ENCODE measurements at regions not wholly inside any gene's neighbourhood (a gene's known extent, or its start where the extent isn't known, plus 50 kb on each side); places are given as distances from the start of the nearest gene placed in this dataset.
A peak's percentile ranks its signal among the peaks of the same experiment; 100 is the strongest.

DNA sequence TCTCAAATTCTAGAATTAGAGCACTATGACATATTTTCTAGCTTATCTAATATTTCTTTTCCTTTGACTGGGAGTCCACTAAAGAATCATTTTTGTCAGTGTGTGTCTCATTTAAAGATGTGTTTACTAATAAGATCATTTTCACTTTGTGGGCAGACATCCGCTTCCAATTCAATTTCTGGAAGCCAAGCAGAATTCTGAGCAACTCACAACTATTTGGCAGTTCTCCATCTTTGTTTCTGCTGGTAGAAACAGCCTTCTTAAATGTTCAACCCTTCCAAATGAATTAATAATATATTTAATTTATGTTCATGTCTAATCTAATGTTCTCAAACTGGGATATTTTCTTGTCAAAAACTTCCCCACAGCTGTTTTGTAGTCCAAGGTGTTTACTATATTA is 411.8 kb downstream of the KCTD12 start:
- DNase-seq (ENCODE audit: low read depth in 1 of 2, low spot score in 1 of 2): no peak
- no peak overlapping the region for H3K4me3 ChIP-seq (replicated peaks; ENCODE audit: insufficient read depth, low read length)
- TF ChIP-seq POLR2AphosphoS5 (IDR thresholded peaks at IDR 0.05; ENCODE audit: low read depth) (no peak), GABPA (IDR thresholded peaks at IDR 0.05; ENCODE audit: low read depth) (no peak), SPI1 (IDR thresholded peaks at IDR 0.05; ENCODE audit: borderline replicate concordance, low read depth) (no peak)
- TF ChIP-seq, protein P1, sequence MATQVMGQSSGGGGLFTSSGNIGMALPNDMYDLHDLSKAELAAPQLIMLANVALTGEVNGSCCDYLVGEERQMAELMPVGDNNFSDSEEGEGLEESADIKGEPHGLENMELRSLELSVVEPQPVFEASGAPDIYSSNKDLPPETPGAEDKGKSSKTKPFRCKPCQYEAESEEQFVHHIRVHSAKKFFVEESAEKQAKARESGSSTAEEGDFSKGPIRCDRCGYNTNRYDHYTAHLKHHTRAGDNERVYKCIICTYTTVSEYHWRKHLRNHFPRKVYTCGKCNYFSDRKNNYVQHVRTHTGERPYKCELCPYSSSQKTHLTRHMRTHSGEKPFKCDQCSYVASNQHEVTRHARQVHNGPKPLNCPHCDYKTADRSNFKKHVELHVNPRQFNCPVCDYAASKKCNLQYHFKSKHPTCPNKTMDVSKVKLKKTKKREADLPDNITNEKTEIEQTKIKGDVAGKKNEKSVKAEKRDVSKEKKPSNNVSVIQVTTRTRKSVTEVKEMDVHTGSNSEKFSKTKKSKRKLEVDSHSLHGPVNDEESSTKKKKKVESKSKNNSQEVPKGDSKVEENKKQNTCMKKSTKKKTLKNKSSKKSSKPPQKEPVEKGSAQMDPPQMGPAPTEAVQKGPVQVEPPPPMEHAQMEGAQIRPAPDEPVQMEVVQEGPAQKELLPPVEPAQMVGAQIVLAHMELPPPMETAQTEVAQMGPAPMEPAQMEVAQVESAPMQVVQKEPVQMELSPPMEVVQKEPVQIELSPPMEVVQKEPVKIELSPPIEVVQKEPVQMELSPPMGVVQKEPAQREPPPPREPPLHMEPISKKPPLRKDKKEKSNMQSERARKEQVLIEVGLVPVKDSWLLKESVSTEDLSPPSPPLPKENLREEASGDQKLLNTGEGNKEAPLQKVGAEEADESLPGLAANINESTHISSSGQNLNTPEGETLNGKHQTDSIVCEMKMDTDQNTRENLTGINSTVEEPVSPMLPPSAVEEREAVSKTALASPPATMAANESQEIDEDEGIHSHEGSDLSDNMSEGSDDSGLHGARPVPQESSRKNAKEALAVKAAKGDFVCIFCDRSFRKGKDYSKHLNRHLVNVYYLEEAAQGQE (IDR thresholded peaks at IDR 0.05; ENCODE audit: insufficient replicate concordance, low read depth): no peak
- TF ChIP-seq, protein P2, sequence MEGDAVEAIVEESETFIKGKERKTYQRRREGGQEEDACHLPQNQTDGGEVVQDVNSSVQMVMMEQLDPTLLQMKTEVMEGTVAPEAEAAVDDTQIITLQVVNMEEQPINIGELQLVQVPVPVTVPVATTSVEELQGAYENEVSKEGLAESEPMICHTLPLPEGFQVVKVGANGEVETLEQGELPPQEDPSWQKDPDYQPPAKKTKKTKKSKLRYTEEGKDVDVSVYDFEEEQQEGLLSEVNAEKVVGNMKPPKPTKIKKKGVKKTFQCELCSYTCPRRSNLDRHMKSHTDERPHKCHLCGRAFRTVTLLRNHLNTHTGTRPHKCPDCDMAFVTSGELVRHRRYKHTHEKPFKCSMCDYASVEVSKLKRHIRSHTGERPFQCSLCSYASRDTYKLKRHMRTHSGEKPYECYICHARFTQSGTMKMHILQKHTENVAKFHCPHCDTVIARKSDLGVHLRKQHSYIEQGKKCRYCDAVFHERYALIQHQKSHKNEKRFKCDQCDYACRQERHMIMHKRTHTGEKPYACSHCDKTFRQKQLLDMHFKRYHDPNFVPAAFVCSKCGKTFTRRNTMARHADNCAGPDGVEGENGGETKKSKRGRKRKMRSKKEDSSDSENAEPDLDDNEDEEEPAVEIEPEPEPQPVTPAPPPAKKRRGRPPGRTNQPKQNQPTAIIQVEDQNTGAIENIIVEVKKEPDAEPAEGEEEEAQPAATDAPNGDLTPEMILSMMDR (IDR thresholded peaks at IDR 0.05; ENCODE audit: insufficient read depth, low read length): no peak
- H3K27ac ChIP-seq (replicated peaks): no peak overlapping the region
- peaks cover 2% of the 10 kb centered on the region for H3K27me3 ChIP-seq (ENCODE audit: insufficient read depth, poor library complexity, severe bottlenecking)

DNA sequence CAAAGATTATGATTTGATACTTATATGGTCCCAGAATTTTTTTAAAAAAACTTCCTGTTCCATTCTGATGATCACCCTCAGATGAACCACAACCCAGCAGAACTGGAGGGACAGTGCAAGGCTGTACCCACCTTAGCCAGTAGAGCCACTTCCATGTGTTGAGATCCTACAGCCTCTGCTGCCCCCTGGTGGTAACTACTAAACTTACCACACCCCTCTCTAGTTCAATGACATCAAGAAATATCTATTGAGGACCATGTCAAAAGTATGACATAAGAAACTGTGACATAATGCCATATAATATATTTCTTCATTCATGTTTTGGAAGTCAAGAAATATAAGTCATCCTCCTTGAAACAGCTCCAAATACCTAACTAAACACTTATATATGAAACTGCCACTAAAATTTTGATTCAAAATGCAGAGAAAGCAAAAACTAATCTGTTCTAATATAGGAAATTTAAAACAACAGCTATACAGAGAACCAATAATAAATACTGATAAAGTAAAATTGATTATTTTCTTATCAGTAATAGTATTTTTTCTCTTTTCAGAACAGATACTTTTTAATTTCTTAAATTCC is 412.6 kb downstream of the KCTD12 start:
- peak; percentile 52 to 83 for DNase-seq (ENCODE audit: low read depth in 1 of 2, low spot score in 1 of 2)
- Histone ChIP-seq H3K4me3 (replicated peaks; ENCODE audit: insufficient read depth, low read length) (no peak overlapping the region), H3K27ac (replicated peaks) (no peak overlapping the region), H3K27me3 (ENCODE audit: insufficient read depth, poor library complexity, severe bottlenecking) (peaks cover 2% of the 10 kb centered on the region)
- no peak for TF ChIP-seq POLR2AphosphoS5 (IDR thresholded peaks at IDR 0.05; ENCODE audit: low read depth)
- TF ChIP-seq, protein P2 (IDR thresholded peaks at IDR 0.05; ENCODE audit: insufficient read depth, low read length): peak; percentile 54

DNA sequence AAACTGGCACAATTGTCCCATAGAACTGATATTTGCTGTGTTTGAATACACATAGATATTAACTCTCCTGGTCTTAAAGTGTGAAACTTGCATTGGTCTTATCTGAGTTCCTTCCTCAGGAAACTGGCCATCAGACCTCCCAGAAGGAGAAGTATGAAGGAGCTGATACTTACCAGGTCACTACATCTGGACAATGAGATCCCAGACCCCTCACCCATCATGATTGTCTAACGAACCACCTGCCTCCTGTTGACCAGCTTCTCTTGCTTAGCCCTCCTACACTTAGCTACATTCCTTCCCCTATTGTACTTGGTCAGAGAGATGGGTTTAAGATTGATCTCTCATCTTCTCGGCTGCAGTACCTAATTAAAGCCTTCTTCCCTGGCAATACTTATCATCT is 413.3 kb downstream of the KCTD12 start:
- Histone ChIP-seq H3K4me3 (replicated peaks; ENCODE audit: insufficient read depth, low read length) (no peak overlapping the region), H3K27ac (replicated peaks) (no peak overlapping the region), H3K27me3 (ENCODE audit: insufficient read depth, poor library complexity, severe bottlenecking) (peaks cover 2% of the 10 kb centered on the region)
- TF ChIP-seq POLR2AphosphoS5 (IDR thresholded peaks at IDR 0.05; ENCODE audit: low read depth): no peak
- DNase-seq (ENCODE audit: low read depth in 1 of 2, low spot score in 1 of 2): no peak

DNA sequence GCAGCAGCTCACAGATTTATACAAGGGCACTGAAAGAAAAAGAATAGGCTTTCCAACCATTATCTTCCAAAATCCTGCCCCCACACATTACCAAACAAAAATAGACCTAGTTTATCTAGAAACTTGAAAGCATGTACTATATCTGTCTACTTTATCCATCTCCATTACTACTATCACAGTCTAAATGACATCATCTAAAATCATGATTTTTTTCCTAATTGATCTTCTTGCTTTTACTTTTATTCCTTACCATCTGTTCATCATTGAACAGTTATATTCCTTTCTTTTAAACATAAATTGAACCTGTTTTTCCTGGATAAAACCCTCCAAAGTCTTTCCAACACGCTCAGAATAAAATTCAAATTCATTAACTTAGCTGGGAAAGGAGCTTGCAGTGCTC is 414.7 kb downstream of the KCTD12 start:
- Histone ChIP-seq H3K27ac (replicated peaks) (no peak overlapping the region), H3K27me3 (ENCODE audit: insufficient read depth, poor library complexity, severe bottlenecking) (peaks cover 2% of the 10 kb centered on the region), H3K4me3 (replicated peaks; ENCODE audit: insufficient read depth, low read length) (no peak overlapping the region)
- no peak for TF ChIP-seq GABPA (IDR thresholded peaks at IDR 0.05; ENCODE audit: low read depth)
- TF ChIP-seq, protein P1 (IDR thresholded peaks at IDR 0.05; ENCODE audit: insufficient replicate concordance, low read depth): no peak
- TF ChIP-seq, protein P2 (IDR thresholded peaks at IDR 0.05; ENCODE audit: insufficient read depth, low read length): no peak
- no peak for TF ChIP-seq POLR2AphosphoS5 (IDR thresholded peaks at IDR 0.05; ENCODE audit: low read depth)
- TF ChIP-seq SPI1 (IDR thresholded peaks at IDR 0.05; ENCODE audit: borderline replicate concordance, low read depth): no peak
- DNase-seq (ENCODE audit: low read depth in 1 of 2, low spot score in 1 of 2): no peak
